Gastrocnemius medialis (tissue), 4 donors: ENCODE measurements at regions not wholly inside any gene's neighbourhood (a gene's known extent, or its start where the extent isn't known, plus 50 kb on each side); places are given as distances from the start of the nearest gene placed in this dataset.

Source experiments
- CTCF ChIP-seq, 5 experiments: fragments of 450-650 bp in 3 of 5; fragments of 200-600 bp in 2 of 5; sonication (generic) in 2 of 5; IDR thresholded peaks in 4 of 5; conservative IDR thresholded peaks in 1 of 5; 1 replicate in 4 of 5; 2 replicates in 1 of 5; pipeline ENCODE4 v1.5.1; 2016 to 2019; ENCODE audit warnings: antibody characterized with exemption in 5 of 5, mild to moderate bottlenecking in 3 of 5, moderate library complexity in 3 of 5
- POLR2A ChIP-seq, 2 donors: fragments of 450-650 bp; IDR thresholded peaks; one replicate each; pipeline ENCODE4 v1.6.1; 2017; ENCODE audit warnings: antibody characterized with exemption in 2 of 2, mild to moderate bottlenecking in 2 of 2, moderate library complexity in 2 of 2

DNA sequence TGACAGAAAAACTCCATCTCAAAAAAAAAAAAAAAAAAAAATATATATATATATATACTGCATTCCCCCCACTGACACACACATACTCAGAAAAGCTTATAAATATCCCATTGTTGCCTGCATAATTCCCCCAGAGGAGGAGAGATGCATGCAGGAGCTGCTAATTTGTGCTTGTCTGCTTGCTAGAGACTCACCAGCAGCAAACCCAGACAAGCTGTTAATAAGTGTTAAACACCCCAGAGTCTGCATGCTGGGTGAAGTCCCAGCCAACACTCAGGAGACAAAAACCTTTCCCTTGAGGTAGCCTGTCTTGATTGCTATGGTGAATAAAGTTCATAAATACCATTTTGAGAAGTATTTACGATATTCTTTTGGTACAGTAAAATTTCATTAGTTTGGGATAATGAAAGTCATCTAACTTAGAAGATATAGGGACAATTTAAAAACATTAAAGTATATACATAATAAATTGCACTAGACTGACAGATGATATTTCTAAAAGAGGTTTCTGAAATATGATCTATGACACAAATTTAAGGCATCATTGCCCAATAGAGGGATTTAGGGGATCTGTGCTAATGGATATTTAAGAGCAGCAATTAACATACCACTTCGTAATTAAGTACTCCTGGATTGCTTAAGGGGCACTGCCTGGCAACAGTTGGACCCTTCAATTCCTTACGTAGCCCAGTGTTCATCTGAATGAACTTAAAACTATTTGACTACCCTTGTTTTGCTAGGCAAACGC is 400.0 kb upstream of the C2CD4B start:
- TF ChIP-seq CTCF (IDR thresholded peaks at IDR 0.05 in 4 of 5, conservative IDR thresholded peaks at IDR 0.05 in 1 of 5) (no peak), POLR2A (IDR thresholded peaks at IDR 0.05) (no peak)
